GM12872 (cell line): ENCODE measurements at regions not wholly inside any gene's neighbourhood (a gene's known extent, or its start where the extent isn't known, plus 50 kb on each side); places are given as distances from the start of the nearest gene placed in this dataset.

Source experiments
- CTCF ChIP-seq: IDR thresholded peaks from 3 replicates; pipeline ENCODE4 v1.5.1; 2011; ENCODE audit warnings: low read depth, mild to moderate bottlenecking, low read length, moderate library complexity; ENCODE audit not compliant: insufficient read depth

- no peak for TF ChIP-seq CTCF
These were observed 104.7 kb downstream of the NCOR2 start for GRCh38 chr12:124462750-124463149.

GRCh38 chr12:124461851-124462623 lies 105.4 kb downstream of the NCOR2 start:
- no peak for TF ChIP-seq CTCF

DNA sequence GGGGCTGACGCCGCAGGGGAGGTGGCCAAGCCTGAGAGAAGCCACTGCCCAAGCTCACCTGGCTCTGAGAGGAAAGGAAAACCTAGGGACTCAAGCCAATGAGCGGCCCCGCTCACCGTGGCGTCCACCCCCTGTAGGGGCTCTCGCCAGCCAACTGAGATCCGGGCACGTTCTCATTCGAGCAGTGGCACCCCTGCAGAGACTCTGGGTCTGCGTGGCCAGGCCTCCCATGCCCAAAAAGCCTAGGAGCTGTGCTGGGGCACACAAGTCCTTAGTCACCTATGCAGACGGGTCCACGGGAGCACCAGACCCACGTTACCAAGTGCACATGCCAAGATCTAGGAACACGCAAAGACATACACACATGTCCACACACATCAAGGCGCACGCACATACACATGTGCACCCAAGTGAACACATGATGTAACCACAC lies 106.2 kb downstream of the NCOR2 start:
- TF ChIP-seq CTCF = no peak

GRCh38 chr12:124460771-124461170 lies 106.6 kb downstream of the NCOR2 start:
- TF ChIP-seq CTCF = no peak

GRCh38 chr12:124459852-124460645 lies 107.4 kb downstream of the NCOR2 start:
- no peak for TF ChIP-seq CTCF

- TF ChIP-seq CTCF = no peak
These were observed 108.2 kb downstream of the NCOR2 start for GRCh38 chr12:124458992-124459851.
